HEK293T (cell line): ENCODE measurements at regions not wholly inside any gene's neighbourhood (a gene's known extent, or its start where the extent isn't known, plus 50 kb on each side); places are given as distances from the start of the nearest gene placed in this dataset.

ENCODE experiments used
- ARNT ChIP-seq: fragments of 450-650 bp; IDR thresholded peaks from 2 replicates; pipeline ENCODE4 v1.6.1; 2017; ENCODE audit warnings: mild to moderate bottlenecking
- BHLHE40 ChIP-seq: fragments of 450-650 bp; IDR thresholded peaks from 2 replicates; pipeline ENCODE4 v1.6.1; 2016; ENCODE audit warnings: mild to moderate bottlenecking, moderate library complexity, borderline replicate concordance
- NFRKB ChIP-seq: fragments of 450-650 bp; IDR thresholded peaks from 2 replicates; pipeline ENCODE4 v1.6.1; 2016; ENCODE audit warnings: mild to moderate bottlenecking, moderate library complexity
- SP1 ChIP-seq: fragments of 450-650 bp; IDR thresholded peaks from 2 replicates; pipeline ENCODE4 v1.6.1; 2017
- TARDBP ChIP-seq: fragments of 450-650 bp; IDR thresholded peaks from 2 replicates; pipeline ENCODE4 v1.6.1; 2016

DNA sequence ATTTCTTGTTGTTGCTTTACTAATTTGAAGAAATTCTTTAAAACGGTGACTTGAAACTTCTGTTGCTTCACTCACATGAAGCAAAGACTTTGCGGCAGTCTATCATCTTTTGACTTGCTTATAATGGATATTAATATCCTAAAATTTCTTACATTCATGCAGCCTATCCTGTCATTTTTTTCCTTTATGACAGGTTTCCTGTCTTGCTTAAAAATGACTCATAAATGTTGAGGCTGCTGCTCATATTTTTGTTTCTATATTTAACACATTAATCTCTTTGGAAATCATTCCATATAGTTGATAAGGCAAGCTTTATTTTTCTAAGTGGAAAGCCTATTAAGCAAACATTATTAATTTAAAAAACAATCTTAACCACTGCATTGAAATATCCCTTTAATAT is 176.6 kb upstream of the GALNTL6 start:
- TF ChIP-seq NFRKB (no peak), ARNT (no peak), TARDBP (no peak), SP1 (no peak), BHLHE40 (no peak)
